Smooth muscle cell (in vitro differentiated cells): ENCODE measurements at regions not wholly inside any gene's neighbourhood (a gene's known extent, or its start where the extent isn't known, plus 50 kb on each side); places are given as distances from the start of the nearest gene placed in this dataset.

Experiments
- DNase-seq: peaks from one replicate; lab custom pipeline; 2025; ENCODE audit not compliant: unreplicated experiment; lab: John Stamatoyannopoulos, UW
- H2AFZ ChIP-seq: fragments of 200-600 bp; sonication (generic); 2 replicates; pipeline ENCODE4 v1.6.0; 2016; ENCODE audit warnings: antibody characterized with exemption, low read depth, mild to moderate bottlenecking
- H3F3A ChIP-seq: fragments of 200-600 bp; sonication (generic); 2 replicates; pipeline ENCODE4 v1.6.0; 2017; ENCODE audit warnings: antibody characterized with exemption, low read depth
- H3K27ac ChIP-seq: fragments of 200-600 bp; sonication (generic); 2 replicates; pipeline ENCODE4 v1.5.1; 2016; ENCODE audit warnings: low read depth, mild to moderate bottlenecking
- H3K27me3 ChIP-seq: fragments of 200-600 bp; sonication (generic); 2 replicates; pipeline ENCODE4 v1.6.1; 2016; ENCODE audit warnings: low read depth, mild to moderate bottlenecking
- H3K36me3 ChIP-seq: fragments of 200-600 bp; sonication (generic); 2 replicates; pipeline ENCODE4 v1.5.1; 2016; ENCODE audit warnings: low read depth
- H3K4me1 ChIP-seq: fragments of 200-600 bp; sonication (generic); 2 replicates; pipeline ENCODE4 v1.5.1; 2016; ENCODE audit warnings: low read depth
- H3K4me2 ChIP-seq: fragments of 200-600 bp; sonication (generic); 2 replicates; pipeline ENCODE4 v1.6.0; 2016; ENCODE audit warnings: mild to moderate bottlenecking
- H3K4me3 ChIP-seq: fragments of 200-600 bp; sonication (generic); 2 replicates; pipeline ENCODE4 v1.5.1; 2016; ENCODE audit warnings: mild to moderate bottlenecking
- H3K79me2 ChIP-seq: fragments of 200-600 bp; sonication (generic); 2 replicates; pipeline ENCODE4 v1.6.0; 2016; ENCODE audit warnings: low read depth, mild to moderate bottlenecking
- H3K9ac ChIP-seq: fragments of 200-600 bp; sonication (generic); 2 replicates; pipeline ENCODE4 v1.6.0; 2016; ENCODE audit warnings: low read depth
- H3K9me3 ChIP-seq: fragments of 200-600 bp; sonication (generic); replicated peaks from 2 replicates; pipeline ENCODE4 v1.5.1; 2016; ENCODE audit warnings: low read depth
- H4K20me1 ChIP-seq: fragments of 200-600 bp; sonication (generic); 2 replicates; pipeline ENCODE4 v1.6.0; 2016; ENCODE audit warnings: low read depth
- WGBS: methylation state at CpG from one replicate; pipeline ENCODE4 v1.1.7; 2016; ENCODE audit warnings: low lambda C conversion rate; 5-methylcytosine and 5-hydroxymethylcytosine counted together
- TF ChIP-seq, protein P1 (sequence below): fragments of 200-600 bp; sonication (generic); IDR thresholded peaks from 2 replicates; pipeline ENCODE4 v1.5.1; 2017; ENCODE audit warnings: borderline replicate concordance, mild to moderate bottlenecking, antibody characterized with exemption; ENCODE audit not compliant: insufficient read depth, poor library complexity, severe bottlenecking

DNA sequence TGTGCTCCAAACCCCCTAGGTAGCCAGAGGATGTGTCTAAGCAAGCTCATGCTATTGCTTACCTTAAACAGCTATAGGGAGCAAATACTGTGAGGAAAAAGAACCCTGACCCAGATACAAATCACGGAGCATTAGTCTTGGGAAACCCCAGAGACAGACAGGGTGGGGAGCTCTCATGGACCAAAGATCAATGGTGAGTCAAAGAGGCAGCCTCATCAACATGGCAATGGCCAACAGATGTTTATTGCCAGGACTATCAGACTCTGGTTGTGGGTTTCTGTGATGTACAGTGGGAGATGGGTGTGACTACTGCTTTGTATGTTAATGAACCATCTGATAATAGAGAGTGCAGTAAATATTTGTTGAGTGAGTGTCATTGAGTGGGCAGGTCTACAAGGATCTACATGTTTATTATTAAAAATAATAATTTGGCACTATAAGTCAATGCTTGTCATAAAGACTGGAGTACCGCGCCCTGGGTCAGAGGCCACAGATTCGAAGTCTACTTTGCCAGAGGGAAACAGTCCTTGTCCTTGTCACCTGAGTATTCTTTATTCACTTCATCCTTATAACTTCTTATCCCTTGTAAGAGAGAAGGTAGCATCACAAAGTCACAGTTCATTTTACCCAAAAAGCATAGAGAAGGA is 56.5 kb upstream of the RAI14 start:
- Histone ChIP-seq H3K27me3 (no peaks in the 10 kb centered on the region), H3K9ac (no peak overlapping the region), H4K20me1 (no peaks in the 10 kb centered on the region), H3K4me2 (no peak overlapping the region), H3K79me2 (no peaks in the 10 kb centered on the region), H3K36me3 (no peaks in the 10 kb centered on the region), H3K27ac (no peak overlapping the region), H3K9me3 (no peaks in the 10 kb centered on the region), H3F3A (peaks cover 14% of the 10 kb centered on the region), H3K4me1 (no peaks in the 10 kb centered on the region), H3K4me3 (no peak overlapping the region), H2AFZ (no peak overlapping the region)
- TF ChIP-seq, protein P1, sequence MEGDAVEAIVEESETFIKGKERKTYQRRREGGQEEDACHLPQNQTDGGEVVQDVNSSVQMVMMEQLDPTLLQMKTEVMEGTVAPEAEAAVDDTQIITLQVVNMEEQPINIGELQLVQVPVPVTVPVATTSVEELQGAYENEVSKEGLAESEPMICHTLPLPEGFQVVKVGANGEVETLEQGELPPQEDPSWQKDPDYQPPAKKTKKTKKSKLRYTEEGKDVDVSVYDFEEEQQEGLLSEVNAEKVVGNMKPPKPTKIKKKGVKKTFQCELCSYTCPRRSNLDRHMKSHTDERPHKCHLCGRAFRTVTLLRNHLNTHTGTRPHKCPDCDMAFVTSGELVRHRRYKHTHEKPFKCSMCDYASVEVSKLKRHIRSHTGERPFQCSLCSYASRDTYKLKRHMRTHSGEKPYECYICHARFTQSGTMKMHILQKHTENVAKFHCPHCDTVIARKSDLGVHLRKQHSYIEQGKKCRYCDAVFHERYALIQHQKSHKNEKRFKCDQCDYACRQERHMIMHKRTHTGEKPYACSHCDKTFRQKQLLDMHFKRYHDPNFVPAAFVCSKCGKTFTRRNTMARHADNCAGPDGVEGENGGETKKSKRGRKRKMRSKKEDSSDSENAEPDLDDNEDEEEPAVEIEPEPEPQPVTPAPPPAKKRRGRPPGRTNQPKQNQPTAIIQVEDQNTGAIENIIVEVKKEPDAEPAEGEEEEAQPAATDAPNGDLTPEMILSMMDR, result no peak
- no peak for DNase-seq
- 82% methylated on average over 4 of the region's 4 CpGs for WGBS

DNA sequence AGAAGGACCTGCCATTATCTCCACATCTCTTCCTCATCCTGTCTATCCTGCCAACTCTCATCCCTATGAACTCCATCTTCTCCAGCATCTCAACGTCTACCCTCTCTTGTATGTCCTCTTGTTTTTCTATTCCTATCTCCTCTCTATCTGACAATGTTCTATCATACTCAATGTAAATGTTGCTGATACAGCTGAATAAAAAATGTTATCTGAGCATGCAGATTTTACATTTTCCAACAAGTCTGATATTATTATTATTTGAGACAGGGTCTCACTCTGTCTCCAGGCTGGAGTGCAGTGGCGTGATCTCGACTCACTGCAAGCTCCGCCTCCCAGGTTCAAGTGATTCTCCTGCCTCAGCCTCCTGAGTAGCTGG is 56.0 kb upstream of the RAI14 start:
- no peaks in the 10 kb centered on the region for H3K79me2 ChIP-seq

DNA sequence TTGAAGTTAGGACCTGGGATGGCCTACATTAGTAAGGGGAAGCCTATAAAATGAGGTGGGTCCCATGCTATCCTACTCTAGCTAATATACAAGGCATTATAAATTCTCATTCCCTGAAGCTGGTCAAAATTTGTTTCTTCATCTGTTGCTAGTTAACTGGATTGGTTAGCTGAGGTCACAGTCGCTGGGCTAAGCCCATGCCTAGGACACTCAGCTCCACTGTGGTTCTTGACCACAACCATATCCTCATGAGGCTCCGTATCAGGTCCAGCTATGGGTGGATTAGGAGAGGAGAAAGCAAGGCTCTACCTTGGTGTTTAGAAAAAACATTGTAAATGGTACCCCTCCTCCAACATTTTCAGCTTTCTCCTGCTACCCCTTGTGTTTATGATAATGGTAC is 52.8 kb upstream of the RAI14 start:
- no peaks in the 10 kb centered on the region for H3K9me3 ChIP-seq
- no peaks in the 10 kb centered on the region for H3K36me3 ChIP-seq
- no peak overlapping the region for H3K4me2 ChIP-seq
- H4K20me1 ChIP-seq, result no peaks in the 10 kb centered on the region
- no peak overlapping the region for H3K4me3 ChIP-seq
- no peak overlapping the region for H2AFZ ChIP-seq
- no peak overlapping the region for H3K27ac ChIP-seq
- H3F3A ChIP-seq, result peaks cover 8% of the 10 kb centered on the region
- TF ChIP-seq, protein P1, result no peak
- 75% methylated on average over 2 of the region's 2 CpGs for WGBS
- H3K9ac ChIP-seq, result no peak overlapping the region
- no peak for DNase-seq
- no peaks in the 10 kb centered on the region for H3K27me3 ChIP-seq
- peaks cover under 1% of the 10 kb centered on the region for H3K4me1 ChIP-seq
- no peaks in the 10 kb centered on the region for H3K79me2 ChIP-seq

More for the DNA sequence above, 56.0 kb upstream of the RAI14 start:
- DNase-seq, result no peak
- TF ChIP-seq, protein P1, result no peak
- 96% methylated on average over 4 of the region's 4 CpGs for WGBS
- H3K9me3 ChIP-seq, result no peaks in the 10 kb centered on the region
- H3K27ac ChIP-seq, result no peak overlapping the region
- no peaks in the 10 kb centered on the region for H3K36me3 ChIP-seq
- H3K9ac ChIP-seq, result no peak overlapping the region
- no peak overlapping the region for H3K4me2 ChIP-seq
- H3F3A ChIP-seq, result peaks cover 14% of the 10 kb centered on the region
- H3K27me3 ChIP-seq, result no peaks in the 10 kb centered on the region
- no peak overlapping the region for H2AFZ ChIP-seq
- H3K4me1 ChIP-seq, result no peaks in the 10 kb centered on the region
- no peaks in the 10 kb centered on the region for H4K20me1 ChIP-seq
- H3K4me3 ChIP-seq, result no peak overlapping the region

DNA sequence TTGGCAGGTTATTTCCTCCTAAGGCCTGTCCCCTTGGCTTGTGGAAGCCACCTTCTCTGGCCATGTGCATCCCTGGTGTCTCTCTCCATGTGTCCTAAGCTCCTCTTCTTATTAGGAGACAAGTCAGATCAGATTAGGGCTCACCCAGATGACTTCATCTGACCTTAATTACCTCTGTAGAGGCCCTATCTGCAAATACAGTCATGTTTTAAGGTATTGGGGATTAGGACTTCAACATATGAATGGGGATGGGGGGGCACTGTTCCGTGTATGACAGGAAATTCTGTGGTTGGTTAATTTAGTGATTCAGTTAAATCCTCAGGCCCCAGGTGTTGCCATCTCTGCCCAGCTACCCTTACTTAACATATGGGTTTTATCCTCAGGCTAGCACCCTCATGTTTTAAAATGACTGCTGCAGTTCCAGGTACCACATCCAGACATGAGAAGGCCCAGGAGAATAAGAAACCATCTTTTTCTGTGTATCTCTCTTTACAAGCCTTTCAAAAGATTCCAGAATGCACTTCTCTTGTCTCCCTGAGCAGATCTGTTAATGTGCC is 51.9 kb upstream of the RAI14 start:
- Histone ChIP-seq H4K20me1 (no peaks in the 10 kb centered on the region), H3K4me3 (no peak overlapping the region), H3K27ac (no peak overlapping the region), H3K27me3 (no peaks in the 10 kb centered on the region), H3K4me1 (peaks cover 3% of the 10 kb centered on the region), H3K79me2 (no peaks in the 10 kb centered on the region), H3K4me2 (no peak overlapping the region), H3F3A (peaks cover 10% of the 10 kb centered on the region), H3K36me3 (no peaks in the 10 kb centered on the region), H2AFZ (no peak overlapping the region), H3K9ac (no peak overlapping the region), H3K9me3 (no peaks in the 10 kb centered on the region)
- WGBS, result 33% methylated on average over 1 of the region's 1 CpG
- DNase-seq, result no peak
- TF ChIP-seq, protein P1, result no peak
